Left ventricle myocardium inferior (tissue), 1 donor: ENCODE measurements at regions not wholly inside any gene's neighbourhood (a gene's known extent, or its start where the extent isn't known, plus 50 kb on each side); places are given as distances from the start of the nearest gene placed in this dataset.

Experiments used
- DNase-seq: peaks from one replicate; pipeline ENCODE4 v3.0.0-alpha.2; 2020
- H3K27ac ChIP-seq: fragments of 200-600 bp; replicated peaks from 2 replicates; pipeline ENCODE4 v1.8.0; 2021
- H3K27me3 ChIP-seq: fragments of 200-600 bp; 2 replicates; pipeline ENCODE4 v1.8.0; 2021; ENCODE audit warnings: low read depth
- H3K36me3 ChIP-seq: fragments of 200-600 bp; 2 replicates; pipeline ENCODE4 v1.8.0; 2021
- H3K4me1 ChIP-seq: fragments of 200-600 bp; 2 replicates; pipeline ENCODE4 v1.8.0; 2021
- H3K4me3 ChIP-seq: fragments of 200-600 bp; 2 replicates; pipeline ENCODE4 v1.8.0; 2021; ENCODE audit warnings: mild to moderate bottlenecking, moderate library complexity
- H3K9me3 ChIP-seq: fragments of 200-600 bp; replicated peaks from 2 replicates; pipeline ENCODE4 v1.8.0; 2021
- CTCF ChIP-seq: fragments of 200-600 bp; IDR thresholded peaks from 2 replicates; pipeline ENCODE4 v1.8.0; 2021; ENCODE audit warnings: antibody characterized with exemption, mild to moderate bottlenecking, borderline replicate concordance
- intact Hi-C: fragments of 100-400 bp; cut with micrococcal nuclease; formaldehyde crosslinking; loops from one replicate; pipeline ENCODE4 v1.11.0; 2022
- donor health status: DM: no; HTN: yes; CAD: no; lungs with severe emphysema.

- H3K9me3 ChIP-seq: no peaks in the 10 kb centered on the region
- no peak overlapping the region for H3K4me3 ChIP-seq
- no peaks in the 10 kb centered on the region for H3K36me3 ChIP-seq
- no peak for DNase-seq
- H3K27ac ChIP-seq: no peak overlapping the region
- H3K4me1 ChIP-seq: peaks cover 14% of the 10 kb centered on the region
- TF ChIP-seq CTCF: no peak
- no peaks in the 10 kb centered on the region for H3K27me3 ChIP-seq
- intact Hi-C loops: no loop called here
Measured at GRCh38 chr2:181370126-181370525, 87.1 kb upstream of the ITGA4 start.

- no peaks in the 10 kb centered on the region for H3K9me3 ChIP-seq
- no peak for TF ChIP-seq CTCF
- no peaks in the 10 kb centered on the region for H3K36me3 ChIP-seq
- no peak for DNase-seq
- intact Hi-C loops: no loop called here
- no peak overlapping the region for H3K4me3 ChIP-seq
- no peak overlapping the region for H3K27ac ChIP-seq
- H3K4me1 ChIP-seq: peaks cover 14% of the 10 kb centered on the region
- no peaks in the 10 kb centered on the region for H3K27me3 ChIP-seq
Measured at GRCh38 chr2:181371195-181371594, 86.0 kb upstream of the ITGA4 start.

- H3K27ac ChIP-seq: no peak overlapping the region
- no peaks in the 10 kb centered on the region for H3K27me3 ChIP-seq
- no peaks in the 10 kb centered on the region for H3K9me3 ChIP-seq
- no peaks in the 10 kb centered on the region for H3K36me3 ChIP-seq
- no peak overlapping the region for H3K4me3 ChIP-seq
- intact Hi-C loops: no loop called here
- H3K4me1 ChIP-seq: peaks cover 14% of the 10 kb centered on the region
- no peak for TF ChIP-seq CTCF
- DNase-seq: no peak
Measured at GRCh38 chr2:181371782-181372645, 85.2 kb upstream of the ITGA4 start.

GRCh38 chr2:181372646-181373040 is 84.5 kb upstream of the ITGA4 start:
- H3K9me3 ChIP-seq: no peaks in the 10 kb centered on the region
- DNase-seq: no peak
- H3K27me3 ChIP-seq: no peaks in the 10 kb centered on the region
- H3K36me3 ChIP-seq: no peaks in the 10 kb centered on the region
- peaks cover 14% of the 10 kb centered on the region for H3K4me1 ChIP-seq
- no peak overlapping the region for H3K27ac ChIP-seq
- H3K4me3 ChIP-seq: no peak overlapping the region
- intact Hi-C loops: no loop called here
- TF ChIP-seq CTCF: no peak

- intact Hi-C loops: no loop called here
- TF ChIP-seq CTCF: no peak
- no peak overlapping the region for H3K4me3 ChIP-seq
Measured at GRCh38 chr2:181374781-181375675, 82.2 kb upstream of the ITGA4 start.

More at GRCh38 chr2:181374781-181375675, 82.2 kb upstream of the ITGA4 start:
- Histone ChIP-seq H3K4me1 (peaks cover 14% of the 10 kb centered on the region), H3K9me3 (no peaks in the 10 kb centered on the region), H3K27ac (no peak overlapping the region), H3K27me3 (no peaks in the 10 kb centered on the region), H3K36me3 (no peaks in the 10 kb centered on the region)
- DNase-seq: no peak
